ENCODE measurements at regions not wholly inside any gene's neighbourhood (a gene's known extent, or its start where the extent isn't known, plus 50 kb on each side); places are given as distances from the start of the nearest gene placed in this dataset.
"Not testable (repeated sequence)": the region's sequence is repeated elsewhere in the genome, so short reads cannot be mapped to it uniquely, and the experiment has no call there.

DNA sequence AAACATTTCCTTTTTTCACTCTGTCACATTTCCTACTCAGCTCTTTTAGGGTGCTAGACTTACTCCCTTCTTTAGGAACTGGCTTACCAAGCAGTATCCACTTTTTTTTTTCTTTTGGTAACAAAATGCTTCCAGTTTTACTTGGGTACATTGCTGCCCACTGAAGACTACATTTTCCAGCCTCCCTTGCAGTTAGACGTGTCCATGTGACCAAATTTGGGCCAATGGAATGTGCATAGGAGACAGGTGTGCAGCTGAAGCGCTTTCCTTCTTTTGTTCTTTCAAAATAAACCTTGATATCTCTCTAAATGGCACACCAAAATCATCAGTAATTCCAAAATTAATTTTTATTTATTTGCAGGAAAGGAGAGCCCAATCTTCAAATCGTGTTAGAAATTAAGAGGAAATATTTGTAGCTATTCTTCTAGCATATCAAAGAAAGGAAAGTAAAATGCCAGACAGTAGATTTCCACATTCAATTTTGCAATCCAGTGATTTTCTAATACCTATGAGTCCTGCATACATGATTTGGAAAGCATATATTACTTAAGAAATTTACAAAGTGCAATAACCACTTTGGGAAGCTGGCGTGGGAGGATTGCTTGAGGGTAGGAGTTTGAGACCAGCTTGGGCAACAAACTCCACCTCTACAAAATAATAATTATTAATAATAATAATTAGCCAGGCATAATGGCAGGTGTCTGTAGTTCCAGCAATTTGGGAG lies 422.0 kb upstream of the FRG2C start:
- DNase-seq (ENCODE audit: low read depth in 3 of 3) = no peak

DNA sequence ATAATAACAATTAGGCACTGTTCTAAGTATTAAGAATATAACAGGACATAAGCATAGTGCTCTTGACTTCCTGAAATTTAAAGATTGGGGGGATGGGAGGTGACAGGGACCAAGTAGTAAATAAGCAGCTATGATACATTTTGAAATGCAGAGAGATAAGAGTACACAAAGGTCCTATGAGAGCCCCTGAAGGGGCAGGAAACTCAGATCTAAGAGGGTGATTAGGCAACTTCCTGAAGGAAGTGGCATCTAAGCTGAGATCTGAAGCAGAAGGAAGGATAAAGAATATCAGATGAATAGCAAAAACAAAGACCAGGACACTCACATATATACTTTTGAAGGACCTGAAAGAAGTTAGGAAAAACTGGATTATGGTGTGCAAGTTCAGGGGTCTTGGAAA lies 415.2 kb upstream of the FRG2C start:
- no peak for DNase-seq (ENCODE audit: low read depth in 3 of 3)

DNA sequence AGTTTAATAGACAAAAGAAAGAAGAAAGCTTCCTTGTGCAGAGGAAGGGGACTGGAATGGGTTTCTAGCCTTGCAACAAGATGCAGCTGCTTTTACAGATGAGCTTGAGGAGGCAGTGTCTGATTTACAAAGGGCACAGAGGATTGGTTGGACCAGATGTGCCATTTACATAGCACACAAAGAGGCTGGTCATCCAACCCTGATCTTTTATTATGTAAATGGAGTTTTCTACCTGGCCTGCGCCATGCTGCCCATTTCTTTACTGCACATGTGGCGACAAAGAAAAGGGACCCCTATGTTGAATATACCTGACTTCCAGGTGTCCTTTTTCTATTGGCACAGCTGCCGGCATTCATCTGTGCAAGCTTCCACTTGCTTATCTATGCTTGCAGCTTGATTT lies 409.4 kb upstream of the FRG2C start:
- DNase-seq (ENCODE audit: low read depth in 3 of 3) = no peak

DNA sequence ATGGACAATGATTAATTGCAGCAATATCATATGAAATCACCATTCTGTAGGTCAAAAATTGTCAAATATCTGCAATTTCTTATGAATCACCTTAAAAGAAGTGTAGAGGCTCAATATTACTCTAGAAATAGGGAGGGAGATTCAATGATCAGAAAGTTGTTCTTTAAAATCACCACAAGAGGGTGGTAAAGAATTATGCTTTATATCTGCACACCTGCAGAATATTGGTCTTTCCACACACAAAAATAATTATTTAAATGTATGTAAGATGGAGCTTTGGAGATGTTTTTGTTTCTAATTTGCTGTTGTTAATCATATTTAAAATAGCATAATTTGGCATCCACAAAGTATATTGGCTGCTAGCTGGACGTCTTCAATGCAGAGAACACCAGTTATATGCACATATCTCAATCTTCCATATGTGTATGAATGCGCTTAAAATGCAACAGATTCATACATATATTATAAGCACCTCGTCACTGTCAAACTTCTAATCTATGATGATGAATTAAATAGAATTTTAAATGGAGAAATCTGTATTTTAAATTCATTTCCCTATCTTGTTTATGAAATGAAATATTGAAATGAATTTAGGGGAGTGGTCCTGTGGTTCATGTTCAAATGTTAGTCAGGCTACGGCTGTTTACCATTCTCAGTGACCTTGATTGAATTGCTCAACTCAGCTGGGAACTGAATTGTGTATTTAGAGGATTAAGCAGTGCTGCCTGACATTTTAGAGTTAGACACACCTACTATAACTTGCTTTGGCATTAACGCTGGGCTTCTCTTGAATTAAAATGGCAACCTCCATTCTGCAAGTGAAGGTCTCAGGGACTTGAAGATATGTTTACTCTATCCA lies 405.1 kb upstream of the FRG2C start:
- not testable (repeated sequence) for DNase-seq (ENCODE audit: low read depth in 3 of 3)

DNA sequence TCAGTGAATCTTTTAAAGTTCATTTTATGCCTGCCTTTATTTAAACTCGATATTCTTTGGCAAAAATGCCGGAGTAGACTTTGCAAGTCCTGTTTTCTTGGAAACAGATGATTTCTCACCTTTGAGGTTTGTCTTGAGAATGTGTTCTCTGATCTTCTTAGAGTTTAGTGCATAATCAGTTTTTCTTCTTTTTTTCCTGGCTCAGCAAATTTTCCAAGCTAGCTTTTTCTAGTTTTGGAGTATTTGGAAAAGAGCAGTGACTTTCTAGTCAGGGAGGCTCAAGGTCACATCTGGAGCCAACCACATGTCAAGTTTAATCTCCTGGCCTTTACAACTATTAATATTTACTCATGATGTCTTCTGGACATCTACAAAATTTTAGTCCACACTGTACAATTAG lies 403.2 kb upstream of the FRG2C start:
- DNase-seq (ENCODE audit: low read depth in 3 of 3) = not testable (repeated sequence)

DNA sequence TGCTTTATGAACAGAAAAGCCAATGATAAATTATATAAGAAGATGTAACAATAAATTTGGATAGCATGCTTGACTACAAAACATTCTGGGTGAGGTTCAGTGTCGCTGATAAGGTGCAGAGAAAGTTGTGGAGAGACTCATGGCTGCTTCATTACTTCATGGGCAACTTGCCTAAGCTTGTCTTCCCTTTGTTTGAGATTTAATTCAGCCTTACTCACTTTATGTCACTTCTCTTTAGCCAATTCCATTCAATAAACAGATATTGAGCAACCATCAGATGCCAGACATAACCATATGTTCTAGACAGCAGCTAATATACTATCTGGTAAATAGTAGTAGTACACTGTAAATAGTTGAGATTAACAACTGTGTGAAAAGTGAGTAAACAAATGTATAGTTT lies 401.5 kb upstream of the FRG2C start:
- no peak for DNase-seq (ENCODE audit: low read depth in 3 of 3)

DNA sequence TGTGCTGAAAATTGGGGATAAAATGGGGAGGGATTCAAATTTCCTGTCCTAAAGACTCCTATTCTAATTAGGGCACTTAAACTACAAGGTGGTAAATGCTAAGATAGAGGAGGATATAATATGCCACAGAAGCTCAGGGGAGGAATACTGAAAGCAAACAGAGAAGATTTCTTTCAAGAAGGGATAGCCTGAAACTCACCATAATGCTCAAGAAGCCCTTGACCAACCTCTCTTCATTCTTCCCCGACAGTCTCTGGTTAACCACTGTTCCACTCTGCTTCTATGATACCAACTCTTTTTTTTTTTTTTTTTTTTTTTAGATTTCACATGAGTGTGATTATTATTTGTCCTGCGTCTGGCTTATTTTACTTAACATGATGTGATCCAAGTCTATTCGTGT lies 398.2 kb upstream of the FRG2C start:
- DNase-seq (ENCODE audit: low read depth in 3 of 3) = no peak

DNA sequence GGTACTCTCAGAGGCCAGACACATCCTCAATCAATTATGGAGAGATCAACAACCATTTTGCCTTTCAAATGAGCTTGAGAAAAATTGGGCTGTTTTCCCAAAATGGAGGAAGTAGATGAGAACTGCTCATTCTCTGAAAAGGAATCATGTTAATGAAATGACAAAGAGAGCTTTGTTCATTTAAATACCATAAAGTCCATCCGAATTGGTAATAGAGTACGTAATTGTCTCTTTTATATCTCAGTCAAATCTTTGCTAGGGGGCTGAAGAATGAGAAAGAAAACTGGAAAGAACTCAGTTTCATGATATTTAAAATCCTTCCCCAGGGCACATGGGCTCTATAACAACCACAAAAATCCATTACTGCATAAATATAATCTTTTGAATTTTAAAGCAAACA lies 395.6 kb upstream of the FRG2C start:
- not testable (repeated sequence) for DNase-seq (ENCODE audit: low read depth in 3 of 3)

DNA sequence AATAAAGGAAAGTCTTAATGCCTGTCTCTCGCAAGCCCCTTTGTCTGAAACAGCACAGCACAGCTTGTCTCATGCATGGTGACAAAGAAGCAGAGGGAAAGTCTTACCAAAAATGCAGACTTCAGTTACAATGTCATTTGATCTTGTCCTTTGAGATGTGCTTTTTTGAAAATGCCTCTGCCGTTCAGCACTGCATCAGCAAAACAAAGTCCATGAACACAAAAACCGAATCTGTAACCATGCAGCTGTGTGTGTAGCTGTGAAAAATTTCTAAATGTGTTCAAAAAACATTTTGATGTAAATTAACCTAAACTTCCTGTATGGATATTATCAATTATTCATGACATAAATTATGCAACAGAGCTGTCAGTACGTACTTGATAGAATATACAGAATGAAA lies 391.9 kb upstream of the FRG2C start:
- not testable (repeated sequence) for DNase-seq (ENCODE audit: low read depth in 3 of 3)

DNA sequence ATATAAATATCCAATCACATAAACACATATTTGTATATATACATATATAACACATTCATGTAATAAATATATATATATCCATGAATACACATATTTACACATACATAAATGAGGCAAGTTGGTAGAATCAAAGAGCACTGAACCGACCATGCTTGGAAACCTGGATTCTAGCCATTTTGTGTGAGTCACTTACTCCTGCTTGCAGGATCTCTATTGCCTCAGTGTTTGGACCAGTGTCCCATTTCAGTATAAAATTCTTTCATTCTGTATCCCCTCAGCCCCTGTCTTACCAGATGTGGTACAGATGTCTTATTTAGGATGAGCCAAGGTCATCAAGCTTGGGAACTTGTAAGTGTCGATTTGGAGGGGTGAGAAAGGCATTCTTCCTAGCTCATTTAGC lies 391.4 kb upstream of the FRG2C start:
- DNase-seq (ENCODE audit: low read depth in 3 of 3) = no peak

DNA sequence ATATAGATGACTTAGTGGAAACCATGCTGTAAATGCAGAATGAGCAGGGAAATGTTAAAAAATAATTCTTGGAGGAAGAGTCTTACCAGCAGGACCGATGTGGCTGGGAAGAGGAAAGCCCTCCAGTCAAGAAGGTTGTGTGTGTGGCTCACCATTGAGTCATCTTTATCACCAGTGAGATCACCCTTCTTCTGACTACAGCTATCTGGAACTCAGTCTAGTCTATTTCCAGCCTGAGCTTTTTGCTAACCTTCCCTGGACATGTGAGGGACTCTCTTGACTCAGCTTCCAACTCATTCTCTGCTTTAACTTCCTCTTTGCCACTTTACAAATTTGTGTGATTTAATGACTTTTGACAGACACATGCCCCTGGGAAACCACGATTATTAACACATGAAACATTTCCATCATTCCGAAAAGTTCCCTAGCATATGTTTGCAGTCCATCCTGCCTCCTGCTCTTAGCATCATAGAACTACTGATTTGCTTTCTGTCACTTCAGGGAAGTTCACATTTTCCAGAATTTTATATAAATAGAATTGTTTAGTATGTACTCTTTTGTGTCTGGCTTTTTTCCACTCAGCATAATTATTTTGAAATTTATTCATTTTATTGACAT lies 378.5 kb upstream of the FRG2C start:
- DNase-seq (ENCODE audit: low read depth in 3 of 3) = not testable (repeated sequence)

DNA sequence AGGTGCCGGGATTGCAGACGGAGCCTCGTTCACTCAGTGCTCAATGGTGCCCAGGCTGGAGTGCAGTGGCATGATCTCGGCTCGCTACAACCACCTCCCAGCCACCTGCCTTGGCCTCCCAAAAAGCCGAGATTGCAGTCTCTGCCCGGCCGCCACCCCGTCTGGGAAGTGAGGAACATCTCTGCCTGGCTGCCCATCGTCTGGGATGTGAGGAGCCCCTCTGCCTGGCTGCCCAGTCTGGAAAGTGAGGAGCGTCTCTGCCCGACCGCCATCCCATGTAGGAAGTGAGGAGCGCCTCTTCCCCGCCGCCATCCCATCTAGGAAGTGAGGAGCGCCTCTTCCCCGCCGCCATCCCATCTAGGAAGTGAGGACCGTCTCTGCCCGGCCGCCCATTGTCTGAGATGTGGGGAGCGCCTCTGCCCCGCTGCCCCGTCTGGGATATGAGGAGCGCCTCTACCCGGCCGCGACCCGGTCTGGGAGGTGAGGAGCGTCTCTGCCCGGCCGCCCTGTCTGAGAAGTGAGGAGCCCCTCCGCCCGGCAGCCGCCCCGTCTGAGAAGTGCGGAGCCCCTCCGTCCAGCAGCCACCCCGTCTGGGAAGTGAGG lies 375.1 kb upstream of the FRG2C start:
- not testable (repeated sequence) for DNase-seq (ENCODE audit: low read depth in 3 of 3)

DNA sequence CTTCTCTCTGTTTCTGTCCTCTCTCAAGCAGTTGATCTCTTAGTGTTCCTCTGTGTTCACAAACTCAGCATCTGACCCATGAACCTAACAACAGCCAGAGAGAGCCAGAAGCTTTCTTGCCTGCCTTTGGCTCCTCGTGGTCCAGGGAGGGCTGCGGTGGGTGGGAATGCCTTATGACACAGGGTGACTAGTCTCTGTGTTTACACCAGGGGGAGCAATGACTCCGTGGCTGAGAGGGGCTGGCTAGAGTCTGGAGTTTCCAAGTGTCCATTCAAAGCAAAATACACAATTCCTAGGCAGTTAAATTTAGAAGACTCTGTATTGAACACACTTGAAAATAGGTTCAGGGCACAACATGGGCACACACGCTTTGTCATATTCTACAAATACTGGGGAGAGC lies 370.0 kb upstream of the FRG2C start:
- DNase-seq (ENCODE audit: low read depth in 3 of 3) = no peak

DNA sequence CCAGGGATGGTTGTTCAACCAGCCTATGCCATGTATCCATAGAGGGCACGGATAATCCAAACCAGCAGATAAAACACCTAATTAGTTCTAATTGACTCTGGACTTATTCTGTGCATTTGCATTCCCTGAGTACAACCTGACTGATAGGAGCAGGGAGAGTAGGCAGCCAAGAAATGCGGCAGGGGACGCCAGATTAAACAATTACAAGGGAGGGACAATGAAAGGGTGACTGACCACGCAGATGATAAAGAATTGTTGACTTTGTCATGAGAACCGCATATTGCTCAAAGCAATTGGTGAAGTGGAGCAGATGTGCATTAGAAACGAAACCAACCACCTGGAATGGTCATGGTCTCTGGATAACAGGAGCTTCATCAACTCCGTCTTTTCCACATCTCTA lies 369.1 kb upstream of the FRG2C start:
- no peak for DNase-seq (ENCODE audit: low read depth in 3 of 3)

DNA sequence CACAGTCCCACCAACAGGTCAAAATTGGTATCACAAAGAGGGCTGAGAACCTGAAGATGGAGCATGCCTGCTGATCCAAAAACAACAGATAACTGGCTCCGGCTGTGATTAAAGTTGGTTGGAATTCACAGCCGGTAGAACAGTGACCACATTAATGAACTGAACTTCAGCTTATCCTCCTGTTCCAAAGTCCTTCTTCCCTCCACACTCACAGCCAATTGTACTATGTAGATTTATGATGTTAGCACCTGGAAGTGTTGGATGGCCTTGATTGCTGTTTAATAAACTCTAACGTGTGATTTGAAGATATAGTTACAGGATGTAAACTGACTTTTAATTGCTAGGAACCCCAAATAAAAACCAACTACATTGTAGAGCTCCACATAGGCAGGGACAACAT lies 367.3 kb upstream of the FRG2C start:
- no peak for DNase-seq (ENCODE audit: low read depth in 3 of 3)

DNA sequence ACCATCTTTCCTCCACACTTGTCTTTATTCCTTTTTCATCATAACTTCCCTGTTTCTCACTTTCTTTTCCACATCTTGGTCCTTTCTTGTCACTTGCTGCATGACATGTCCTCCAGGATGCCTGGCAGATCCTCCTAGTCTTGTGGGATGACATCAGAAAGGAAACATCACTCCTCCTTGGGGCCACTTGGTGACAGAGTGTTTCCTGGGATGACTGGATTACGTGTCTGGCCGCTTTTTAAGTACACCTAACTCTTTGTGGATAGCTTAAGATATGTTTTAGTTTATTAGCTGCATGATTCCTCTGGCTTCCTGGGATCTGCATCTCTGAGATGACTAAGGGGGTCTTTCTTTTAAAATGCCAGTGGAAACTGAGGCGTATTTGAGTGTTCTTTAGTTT lies 363.5 kb upstream of the FRG2C start:
- DNase-seq (ENCODE audit: low read depth in 3 of 3) = no peak

DNA sequence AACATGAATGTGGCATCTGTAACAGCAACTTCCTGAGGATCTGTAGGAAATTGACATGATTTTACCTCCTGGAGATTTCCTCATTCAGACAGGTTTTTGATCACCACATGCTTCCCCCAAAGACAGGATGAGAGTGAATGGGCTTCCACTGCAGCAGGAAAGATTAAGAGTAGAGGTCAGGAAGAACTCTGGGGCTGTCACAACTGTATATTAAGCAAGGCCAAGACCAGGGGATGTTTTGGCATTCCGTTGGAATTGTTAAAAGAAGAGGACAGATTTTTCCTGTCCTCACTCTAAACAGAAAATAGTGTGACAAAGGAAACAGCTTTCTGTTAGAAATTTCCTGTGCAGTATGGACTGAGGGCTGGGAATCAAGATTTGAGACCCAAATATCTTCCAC lies 363.1 kb upstream of the FRG2C start:
- DNase-seq (ENCODE audit: low read depth in 3 of 3) = not testable (repeated sequence)

DNA sequence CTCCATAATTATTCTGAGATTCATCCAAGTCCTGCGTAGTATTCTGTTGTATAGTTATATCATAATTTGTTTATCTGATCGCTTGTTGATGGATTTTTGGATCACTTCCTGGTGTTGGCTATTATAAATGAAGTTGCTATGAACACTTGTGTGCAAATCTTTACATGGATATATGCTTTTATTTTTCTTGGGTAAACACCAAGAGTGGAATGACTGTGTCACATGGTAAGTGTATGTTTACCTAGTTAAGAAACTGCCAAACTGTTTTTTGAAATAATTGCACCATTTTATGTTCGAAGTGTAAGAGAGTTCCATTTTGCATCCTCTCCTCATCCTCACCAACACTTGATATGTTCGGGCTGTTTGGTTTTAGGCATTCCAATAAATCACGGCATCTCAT lies 360.4 kb upstream of the FRG2C start:
- no peak for DNase-seq (ENCODE audit: low read depth in 3 of 3)

DNA sequence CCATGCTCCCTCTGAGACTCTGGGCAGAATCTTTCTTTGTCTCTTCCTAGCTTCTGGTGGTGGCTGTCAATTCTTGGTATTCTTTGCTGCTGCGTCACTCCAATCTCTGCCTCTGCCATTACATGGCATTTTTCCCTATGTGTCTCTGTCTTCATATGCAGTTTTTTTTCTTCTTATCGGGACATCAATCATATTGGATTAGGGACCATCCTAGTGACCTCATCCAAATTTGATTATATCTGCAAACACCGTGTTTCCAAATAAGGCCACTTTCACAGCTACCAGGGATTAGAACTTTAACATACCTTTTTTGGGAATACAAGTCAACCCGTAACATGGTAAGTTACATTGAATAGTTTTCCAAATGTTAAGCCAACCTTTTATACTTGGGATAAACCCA lies 358.2 kb upstream of the FRG2C start:
- no peak for DNase-seq (ENCODE audit: low read depth in 3 of 3)

DNA sequence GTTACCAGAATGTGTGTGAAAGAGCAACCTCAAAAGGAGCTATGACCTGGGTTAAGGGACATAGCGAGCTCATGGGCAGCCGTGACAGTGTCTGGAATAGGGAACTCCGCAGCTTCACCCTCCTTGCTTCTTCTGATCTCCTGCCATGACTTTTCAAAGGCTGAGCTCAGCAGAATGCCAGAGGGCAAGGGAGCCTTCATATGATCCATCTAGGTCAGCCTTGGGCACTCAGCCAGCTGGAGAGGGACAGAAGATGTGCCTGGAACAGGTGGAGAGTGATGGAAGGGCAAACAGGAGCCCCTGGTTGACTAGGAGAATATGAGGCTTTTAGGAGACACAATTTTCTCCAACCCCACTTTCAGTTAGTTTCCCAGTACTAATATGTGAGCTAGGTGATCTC lies 352.8 kb upstream of the FRG2C start:
- not testable (repeated sequence) for DNase-seq (ENCODE audit: low read depth in 3 of 3)

DNA sequence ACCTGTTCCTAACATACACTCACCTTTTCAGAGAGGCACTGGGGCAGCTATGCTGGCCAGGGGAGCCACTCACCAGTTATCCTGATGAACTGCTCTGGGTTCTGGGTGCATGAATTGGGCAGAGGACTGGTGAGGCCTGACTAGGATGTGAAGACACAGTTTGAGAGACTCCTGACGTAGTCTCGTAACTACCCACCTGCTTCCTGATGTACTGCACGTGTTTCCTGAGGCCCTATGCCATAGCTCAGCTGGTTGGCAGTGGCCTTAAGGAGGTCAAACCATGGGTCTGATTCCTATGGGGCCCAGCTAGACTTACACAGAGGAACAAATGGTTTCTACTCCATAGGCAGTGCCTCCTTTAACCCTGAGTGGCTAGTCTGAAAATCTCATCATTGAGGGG lies 351.7 kb upstream of the FRG2C start:
- not testable (repeated sequence) for DNase-seq (ENCODE audit: low read depth in 3 of 3)

DNA sequence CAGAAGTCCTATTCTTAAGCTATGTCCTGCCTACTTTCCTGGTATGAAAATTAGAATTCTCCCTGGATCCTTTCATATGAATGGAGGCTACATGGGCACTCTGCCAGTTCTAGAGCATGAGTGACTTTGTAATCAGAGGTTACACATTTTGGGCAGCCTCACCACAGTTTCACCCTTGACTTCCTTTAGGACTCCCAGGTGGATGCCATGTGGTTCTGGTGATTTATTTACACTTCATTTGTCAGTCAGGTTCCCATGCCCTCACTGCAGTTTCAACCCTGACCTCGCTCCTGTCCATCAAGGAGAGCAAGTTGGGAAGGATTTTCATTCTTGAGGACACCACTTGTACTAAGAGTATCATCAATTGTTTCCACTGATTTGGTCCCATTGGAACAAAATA lies 344.4 kb upstream of the FRG2C start:
- DNase-seq (ENCODE audit: low read depth in 3 of 3) = not testable (repeated sequence)

Measured in stimulated activated CD4-positive, alpha-beta T cell treated with anti-CD3 and anti-CD28 coated beads, TNF-alpha, amount 100 ng/mL, for 4 hours (primary cell).